T47D (cell line): ENCODE measurements at regions not wholly inside any gene's neighbourhood (a gene's known extent, or its start where the extent isn't known, plus 50 kb on each side); places are given as distances from the start of the nearest gene placed in this dataset.

Source experiments
- DNase-seq, 2 experiments: peaks; one replicate each; pipeline versions ENCODE4 v3.0.0 to v3.0.0-alpha.2; 2011 to 2012; ENCODE audit warnings: low read depth in 1 of 2, low spot score in 1 of 2
- JUND ChIP-seq: IDR thresholded peaks from 2 replicates; pipeline ENCODE4 v1.6.1; 2012; ENCODE audit warnings: low read depth
- in situ Hi-C: cut with HindIII; loops from 2 replicates; pipeline ENCODE4 v1.10.0; 2016; ENCODE audit warnings: low sequenced_read_pairs, low pct_unique_long_range_greater_than_20kb

DNA sequence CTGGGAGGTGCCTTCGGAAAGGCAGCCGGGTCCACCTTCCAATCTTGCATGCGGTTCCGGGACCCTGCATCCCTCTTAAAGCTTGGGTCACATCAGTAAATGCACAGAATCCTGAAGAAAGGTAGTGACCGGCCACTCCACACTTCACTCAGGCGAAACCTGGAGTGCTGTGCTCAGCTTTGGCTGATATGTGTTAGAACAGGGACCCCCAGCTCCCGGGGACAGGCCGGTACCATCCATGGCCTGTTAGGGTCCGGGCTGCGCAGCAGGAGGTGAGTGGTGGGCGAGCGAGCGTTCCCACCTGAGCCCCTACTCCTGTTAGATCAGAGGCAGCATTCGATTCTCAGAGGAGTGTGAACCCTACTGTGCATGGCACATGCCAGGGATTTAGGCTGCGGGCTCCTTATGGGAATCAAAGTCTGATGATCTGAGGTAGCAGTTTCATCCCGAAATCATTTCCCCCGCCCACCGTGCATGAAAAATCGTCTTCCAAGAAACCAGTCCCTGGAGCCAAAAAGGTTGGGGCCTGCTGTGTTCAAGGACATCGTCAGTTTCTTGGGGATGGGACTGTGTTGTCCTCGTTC, 143.0 kb downstream of the ERMARD start:
- in situ Hi-C loops: no loop called here
- no peak for TF ChIP-seq JUND
- DNase-seq: no peak

DNA sequence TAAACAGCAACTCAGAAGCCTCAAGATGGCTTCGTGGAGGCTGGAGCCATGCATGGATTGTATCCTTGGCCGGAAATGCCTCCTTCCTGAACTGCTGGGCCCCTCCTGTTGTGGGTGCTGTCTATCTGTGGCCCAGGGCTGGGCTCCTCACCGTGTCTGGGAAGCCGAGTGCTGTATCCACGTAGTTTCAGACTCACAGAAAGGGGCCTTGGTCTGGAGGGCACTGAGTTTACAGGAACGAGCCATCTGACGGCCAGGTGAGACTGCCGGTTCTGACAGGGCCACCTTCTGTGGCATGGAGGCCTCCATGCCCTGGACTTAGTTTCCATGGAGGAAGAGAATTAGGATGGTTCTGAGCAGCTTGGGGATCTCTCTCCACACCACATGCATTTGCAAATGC, 142.2 kb downstream of the ERMARD start:
- no peak for DNase-seq
- in situ Hi-C loops: no loop called here
- no peak for TF ChIP-seq JUND

DNA sequence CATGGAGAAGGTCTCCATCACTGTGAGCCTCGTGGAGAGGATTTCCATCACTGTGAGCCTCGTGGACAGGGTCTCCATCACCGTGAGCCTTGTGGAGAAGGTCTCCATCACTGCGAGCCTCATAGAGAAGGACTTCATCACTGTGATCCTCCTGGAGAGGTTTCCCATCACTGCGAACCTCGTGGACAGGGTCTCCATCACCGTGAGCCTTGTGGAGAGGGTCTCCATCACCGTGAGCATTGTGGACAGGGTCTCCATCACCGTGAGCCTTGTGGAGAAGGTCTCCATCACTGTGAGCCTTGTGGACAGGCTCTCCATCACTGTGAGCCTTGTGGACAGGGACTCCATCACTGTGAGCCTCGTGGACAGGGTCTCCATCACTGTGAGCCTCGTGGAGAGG, 140.4 kb downstream of the ERMARD start:
- in situ Hi-C loops: no loop called here
- TF ChIP-seq JUND: no peak
- DNase-seq: no peak

DNA sequence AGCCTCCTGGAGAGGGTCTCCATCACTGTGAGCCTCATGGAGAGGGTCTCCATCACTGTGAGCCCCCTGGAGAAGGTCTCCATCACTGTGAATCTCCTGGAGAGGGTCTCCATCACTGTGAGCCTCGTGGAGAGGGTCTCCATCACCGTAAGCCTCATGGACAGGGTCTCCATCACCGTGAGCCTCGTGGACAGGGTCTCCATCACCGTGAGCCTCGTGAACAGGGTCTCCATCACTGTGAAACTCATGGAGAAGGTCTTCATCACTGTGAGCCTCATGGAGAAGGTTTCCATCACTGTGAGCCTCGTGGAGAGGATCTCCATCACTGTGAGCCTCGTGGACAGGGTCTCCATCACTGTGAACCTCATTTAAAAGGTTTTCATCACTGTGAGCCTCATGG, 140.0 kb downstream of the ERMARD start:
- no peak for TF ChIP-seq JUND
- in situ Hi-C loops: no loop called here
- no peak for DNase-seq

DNA sequence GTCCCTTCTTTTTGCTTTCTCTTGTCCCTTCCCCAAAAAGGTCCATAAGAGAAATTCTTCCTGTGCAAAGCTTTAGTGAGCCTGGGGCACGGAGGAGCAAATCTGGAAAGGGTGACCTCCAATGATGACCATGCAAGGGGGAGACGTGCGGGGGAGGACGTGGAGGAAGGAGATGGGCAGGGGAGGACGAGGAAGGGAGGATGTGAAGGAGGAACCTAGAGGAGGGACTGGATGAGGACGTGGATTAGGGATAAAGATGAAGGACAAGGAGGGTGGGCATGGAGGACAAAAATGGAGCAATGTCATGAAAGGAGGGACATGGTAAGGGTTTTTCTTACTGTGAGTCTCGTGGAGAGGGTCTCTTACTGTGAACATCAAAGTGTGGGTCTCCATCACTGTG, 139.5 kb downstream of the ERMARD start:
- in situ Hi-C loops: no loop called here
- DNase-seq: no peak
- TF ChIP-seq JUND: no peak

DNA sequence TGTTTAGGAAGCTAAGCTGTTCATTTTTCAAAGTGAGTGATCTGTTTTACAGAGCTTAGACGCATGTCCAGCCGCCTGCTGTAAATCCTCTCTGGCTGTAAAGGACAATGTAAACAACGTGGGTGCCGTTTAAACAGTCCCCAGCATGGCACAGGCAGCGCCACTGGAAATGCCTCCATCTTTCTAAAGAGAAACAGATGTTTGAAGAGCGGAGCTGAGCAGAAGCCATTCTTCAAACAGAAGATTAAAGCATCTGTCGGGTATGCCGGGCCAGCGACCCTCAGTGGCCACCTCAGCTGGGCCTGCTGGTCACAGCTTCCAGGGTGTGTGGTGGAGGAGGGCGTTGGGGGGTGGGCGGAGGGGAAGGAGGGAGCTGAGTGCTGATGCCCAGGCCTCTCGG, 138.6 kb downstream of the ERMARD start:
- in situ Hi-C loops: no loop called here
- TF ChIP-seq JUND: no peak
- no peak for DNase-seq

DNA sequence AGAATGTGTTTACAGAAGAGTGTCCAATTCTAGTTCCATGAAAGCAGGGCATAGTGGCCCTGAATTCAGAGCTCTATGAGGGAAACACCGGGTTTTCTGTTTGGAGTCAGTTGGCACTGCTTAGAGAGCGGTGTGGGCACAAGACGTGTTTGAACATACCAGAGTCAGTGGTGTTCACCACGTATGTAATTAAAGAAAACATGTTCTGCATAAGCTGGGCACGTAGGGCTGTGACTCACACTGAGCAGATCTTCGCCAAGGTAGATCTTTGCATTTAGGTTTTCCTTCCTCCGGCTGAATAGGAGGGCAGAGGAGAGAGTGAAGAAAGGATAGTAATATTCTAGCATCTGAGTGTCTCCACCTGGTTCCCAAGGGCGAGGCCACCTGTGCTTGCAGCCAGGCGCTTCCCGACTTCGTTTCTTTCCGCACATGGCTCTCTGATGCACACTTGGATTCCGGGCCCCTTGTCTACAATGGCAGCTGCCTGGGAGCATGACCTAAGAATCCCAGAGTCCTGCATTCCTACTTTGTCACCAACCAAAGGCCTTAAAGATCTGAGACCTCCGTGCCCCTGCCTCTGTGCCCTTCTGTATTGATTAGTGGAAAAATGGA, 136.2 kb downstream of the ERMARD start:
- in situ Hi-C loops: no loop called here
- no peak for DNase-seq
- no peak for TF ChIP-seq JUND

DNA sequence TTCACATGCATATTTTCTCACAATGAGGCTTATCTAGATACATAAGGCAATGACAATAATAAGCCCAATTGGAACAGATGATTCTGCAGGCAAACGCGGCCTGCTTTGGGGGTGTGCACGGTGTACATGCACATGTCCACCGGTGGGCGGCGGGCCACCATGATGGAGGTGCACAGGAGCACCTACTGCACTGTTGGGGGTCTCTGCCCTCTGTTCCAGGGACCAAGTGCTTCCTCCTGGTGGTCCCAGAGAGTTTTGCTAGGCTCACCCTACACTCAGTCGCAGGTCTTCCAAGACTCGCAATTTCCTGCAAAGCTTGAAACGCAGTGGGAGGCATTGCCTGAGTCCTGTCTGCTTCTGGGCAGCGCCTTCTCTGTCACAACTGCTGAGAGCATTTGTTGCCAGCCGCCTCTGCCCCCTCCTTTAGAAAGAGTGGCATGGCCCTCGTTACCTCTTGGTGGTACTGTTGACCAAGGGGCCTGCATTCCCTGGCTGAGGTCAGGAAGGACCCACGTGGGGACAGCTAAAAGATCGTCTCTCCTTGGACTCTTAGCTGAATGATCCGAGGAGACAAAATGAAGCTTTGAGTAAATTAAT, 135.3 kb downstream of the ERMARD start:
- in situ Hi-C loops: no loop called here
- DNase-seq: no peak
- no peak for TF ChIP-seq JUND

DNA sequence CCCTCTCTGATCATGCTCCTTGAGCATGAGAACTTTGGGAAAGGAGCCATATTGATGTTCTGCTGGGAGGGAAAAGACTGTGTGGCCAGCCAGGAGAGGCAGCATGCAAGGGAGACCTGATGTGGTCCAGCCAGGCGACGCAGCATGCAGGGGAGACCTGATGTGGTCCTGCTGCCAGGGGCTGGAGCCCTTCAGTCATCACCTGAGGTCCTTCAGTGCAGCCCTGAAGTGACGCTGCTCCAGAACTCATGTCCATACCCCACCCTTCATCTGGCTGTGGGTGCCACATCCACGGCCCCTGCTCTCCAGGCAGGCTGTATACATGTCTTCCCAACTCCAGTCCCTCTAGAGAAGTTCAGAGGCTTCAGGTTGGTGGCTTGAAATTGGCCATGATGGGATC, 134.4 kb downstream of the ERMARD start:
- no peak for DNase-seq
- in situ Hi-C loops: no loop called here
- no peak for TF ChIP-seq JUND

DNA sequence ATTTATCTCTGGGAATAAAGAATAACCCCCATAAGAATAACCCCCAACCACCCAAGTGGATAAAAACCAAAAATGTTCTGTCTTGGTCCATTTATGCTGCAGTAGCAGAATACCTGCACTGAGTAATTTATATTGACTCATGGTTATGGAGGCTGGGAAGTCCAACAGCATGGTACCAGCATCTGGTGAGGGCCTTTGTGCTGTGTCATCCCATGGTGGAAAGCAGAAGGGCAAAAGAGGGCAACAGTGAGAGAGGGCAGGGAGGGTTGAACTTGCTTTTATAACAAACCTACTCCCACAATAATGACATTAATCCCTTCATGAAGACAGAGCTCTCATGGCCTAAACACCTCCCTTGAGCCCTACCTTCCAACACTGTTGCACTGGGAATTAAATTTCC, 133.7 kb downstream of the ERMARD start:
- no peak for DNase-seq
- in situ Hi-C loops: no loop called here
- TF ChIP-seq JUND: no peak

DNA sequence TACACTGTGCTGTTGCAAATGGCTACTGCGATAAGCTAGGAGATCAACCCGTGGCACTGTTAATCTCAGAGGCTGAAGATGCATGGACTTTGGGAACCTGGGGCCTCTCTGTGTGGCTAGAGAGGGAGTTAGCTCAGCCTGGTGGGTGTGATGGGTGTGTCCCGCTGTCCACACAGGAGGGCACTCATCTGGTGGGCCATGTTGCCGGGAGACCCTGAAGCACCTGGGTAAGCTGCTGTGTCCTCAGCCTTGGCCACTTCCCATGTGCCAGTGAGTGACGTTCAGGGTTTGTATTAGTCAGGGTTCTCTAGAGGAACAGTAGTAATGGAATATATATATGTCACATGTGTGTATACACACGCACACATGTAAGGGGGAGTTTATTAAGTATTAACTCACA, 132.7 kb downstream of the ERMARD start:
- no peak for DNase-seq
- in situ Hi-C loops: no loop called here
- TF ChIP-seq JUND: no peak

DNA sequence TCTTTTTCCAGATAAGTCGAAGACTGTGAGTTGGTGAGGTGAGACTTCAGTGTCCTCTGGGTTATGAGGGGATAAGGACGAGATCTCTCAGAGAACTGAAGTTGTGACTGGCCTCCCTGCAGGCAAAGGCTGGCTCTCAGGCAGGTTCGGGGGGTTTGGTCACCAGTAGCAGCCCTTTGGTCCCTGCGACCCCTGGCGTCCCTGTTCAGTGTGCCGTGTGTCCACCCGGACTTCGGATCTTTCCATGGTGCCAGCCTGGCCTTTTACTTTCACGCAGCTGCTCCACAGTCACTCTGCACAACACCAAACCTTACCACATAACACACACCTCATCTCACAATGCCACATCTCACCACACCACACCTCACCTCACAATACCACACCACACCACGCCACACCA, 131.9 kb downstream of the ERMARD start:
- in situ Hi-C loops: no loop called here
- no peak for DNase-seq
- TF ChIP-seq JUND: no peak

DNA sequence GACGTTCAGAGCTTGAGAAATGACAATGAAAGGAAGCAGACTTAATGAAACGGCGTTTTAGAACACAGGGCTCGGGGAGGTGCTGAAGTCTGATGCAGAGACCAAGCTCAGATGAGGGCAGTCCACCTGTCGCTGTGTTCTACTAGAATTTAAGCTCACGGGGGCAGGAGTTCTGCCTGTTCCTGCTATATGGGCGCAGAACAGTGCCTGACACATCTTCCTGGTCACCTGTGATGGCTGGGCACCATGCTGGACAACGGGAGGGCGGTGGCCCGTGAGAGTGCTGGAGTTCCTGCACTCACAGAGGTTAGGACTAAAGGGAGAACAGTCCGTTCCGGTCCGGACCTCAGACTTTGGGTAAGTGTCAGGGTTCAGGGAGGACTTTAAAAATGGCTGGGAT, 130.6 kb downstream of the ERMARD start:
- in situ Hi-C loops: no loop called here
- no peak for TF ChIP-seq JUND
- DNase-seq: no peak

DNA sequence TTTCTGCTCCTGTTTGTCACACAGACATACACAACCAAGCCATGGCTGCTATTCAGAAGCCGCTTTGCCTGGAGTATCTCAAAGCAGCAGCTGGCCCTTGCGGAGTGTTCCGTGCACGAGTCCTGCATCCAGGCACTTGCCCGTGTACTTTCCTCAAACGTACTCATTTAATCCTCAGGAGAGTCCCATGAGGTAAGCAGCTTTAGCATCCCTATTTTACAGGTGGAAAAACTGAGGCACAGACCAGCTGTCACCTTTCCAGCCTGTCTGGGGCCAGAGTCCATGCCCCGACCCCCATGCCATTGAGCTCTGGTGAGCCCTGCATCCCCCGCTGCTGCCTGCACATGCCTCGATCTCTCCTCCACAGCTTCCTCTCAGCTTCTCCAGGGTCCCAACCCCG, 130.0 kb downstream of the ERMARD start:
- no peak for DNase-seq
- in situ Hi-C loops: no loop called here
- TF ChIP-seq JUND: no peak
